Central memory CD8-positive, alpha-beta T cell (primary cell): ENCODE measurements at regions not wholly inside any gene's neighbourhood (a gene's known extent, or its start where the extent isn't known, plus 50 kb on each side); places are given as distances from the start of the nearest gene placed in this dataset.

ENCODE experiments used
- ATAC-seq: fragments of 150-1000 bp; cut with Tn5 transposase; replicated peaks from 2 replicates; pipeline ENCODE4 v1.10.0; 2022; ENCODE audit warnings: mild to moderate bottlenecking, moderate FRiP score, moderate number of reproducible peaks; ENCODE audit not compliant: poor library complexity, severe bottlenecking; ENCODE audit errors: extremely low read depth
- DNase-seq, 2 donors: peaks; one replicate each; pipeline ENCODE4 v3.0.0; 2021; ENCODE audit warnings: low spot score in 2 of 2
- H3K27ac Mint-ChIP-seq: one replicate; pipeline ENCODE4 v1.8.0; 2022; ENCODE audit warnings: low read depth, mild to moderate bottlenecking, moderate library complexity, mixed read lengths
- H3K27me3 Mint-ChIP-seq: one replicate; pipeline ENCODE4 v1.8.0; 2022; ENCODE audit warnings: mixed read lengths
- H3K36me3 Mint-ChIP-seq: one replicate; pipeline ENCODE4 v1.8.0; 2022; ENCODE audit warnings: mild to moderate bottlenecking, moderate library complexity, mixed read lengths; ENCODE audit not compliant: insufficient read depth
- H3K4me1 Mint-ChIP-seq: one replicate; pipeline ENCODE4 v1.8.0; 2022; ENCODE audit warnings: mixed read lengths
- H3K4me3 Mint-ChIP-seq: one replicate; pipeline ENCODE4 v1.8.0; 2022; ENCODE audit warnings: mild to moderate bottlenecking, moderate library complexity, mixed read lengths
- H3K9me3 Mint-ChIP-seq: one replicate; pipeline ENCODE4 v1.8.0; 2022; ENCODE audit warnings: mixed read lengths

DNA sequence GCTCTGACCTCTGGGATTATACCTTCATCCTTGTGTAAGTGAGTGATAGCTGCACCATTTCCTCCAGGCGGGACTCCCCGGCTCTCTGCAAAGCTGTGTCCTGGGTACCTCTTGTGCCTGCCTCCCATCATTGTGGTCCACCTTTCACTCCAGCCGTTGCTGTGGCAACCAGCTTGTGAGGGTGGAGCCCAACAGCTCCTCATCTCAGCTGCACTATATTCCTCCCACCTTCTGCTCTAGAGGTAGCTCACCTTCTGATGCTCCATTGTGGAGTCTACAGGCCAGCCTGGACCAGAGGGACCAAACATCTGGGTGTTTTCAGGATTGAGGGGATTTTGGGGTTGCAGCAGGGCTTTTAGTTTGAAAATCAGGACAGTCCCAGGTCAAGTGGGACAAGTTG lies 708.2 kb downstream of the UQCRFS1 start:
- Mint-ChIP-seq H3K36me3 (no peaks in the 10 kb centered on the region), H3K27me3 (no peaks in the 10 kb centered on the region), H3K4me1 (peaks cover 58% of the 10 kb centered on the region), H3K27ac (peak overlapping the region; percentile 37), H3K4me3 (no peak overlapping the region), H3K9me3 (no peaks in the 10 kb centered on the region)
- no peak for DNase-seq
- no peak for ATAC-seq

DNA sequence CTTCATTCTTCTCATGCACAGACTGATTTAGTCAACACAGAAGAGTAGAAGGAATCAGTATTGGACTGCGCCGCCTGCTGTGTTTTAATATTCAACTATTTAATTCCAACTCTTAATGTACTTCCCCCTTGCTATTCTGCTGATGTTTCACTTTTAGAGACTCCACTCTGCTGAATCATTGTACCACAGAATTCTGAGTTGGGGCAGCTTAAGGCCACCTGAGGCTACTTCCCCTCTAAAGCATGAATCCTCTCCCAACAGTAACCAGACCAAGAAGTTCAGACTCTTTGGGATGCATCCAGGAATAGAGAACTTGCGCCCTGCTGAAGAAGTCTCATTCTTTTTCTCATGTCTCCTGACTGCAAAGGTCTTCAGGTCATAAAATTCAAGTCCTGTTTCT lies 708.8 kb downstream of the UQCRFS1 start:
- ATAC-seq = no peak
- DNase-seq = no peak
- Mint-ChIP-seq H3K4me3 (no peak overlapping the region), H3K27me3 (no peaks in the 10 kb centered on the region), H3K9me3 (no peaks in the 10 kb centered on the region), H3K27ac (peak overlapping the region; percentile 37), H3K4me1 (peaks cover 59% of the 10 kb centered on the region), H3K36me3 (no peaks in the 10 kb centered on the region)

DNA sequence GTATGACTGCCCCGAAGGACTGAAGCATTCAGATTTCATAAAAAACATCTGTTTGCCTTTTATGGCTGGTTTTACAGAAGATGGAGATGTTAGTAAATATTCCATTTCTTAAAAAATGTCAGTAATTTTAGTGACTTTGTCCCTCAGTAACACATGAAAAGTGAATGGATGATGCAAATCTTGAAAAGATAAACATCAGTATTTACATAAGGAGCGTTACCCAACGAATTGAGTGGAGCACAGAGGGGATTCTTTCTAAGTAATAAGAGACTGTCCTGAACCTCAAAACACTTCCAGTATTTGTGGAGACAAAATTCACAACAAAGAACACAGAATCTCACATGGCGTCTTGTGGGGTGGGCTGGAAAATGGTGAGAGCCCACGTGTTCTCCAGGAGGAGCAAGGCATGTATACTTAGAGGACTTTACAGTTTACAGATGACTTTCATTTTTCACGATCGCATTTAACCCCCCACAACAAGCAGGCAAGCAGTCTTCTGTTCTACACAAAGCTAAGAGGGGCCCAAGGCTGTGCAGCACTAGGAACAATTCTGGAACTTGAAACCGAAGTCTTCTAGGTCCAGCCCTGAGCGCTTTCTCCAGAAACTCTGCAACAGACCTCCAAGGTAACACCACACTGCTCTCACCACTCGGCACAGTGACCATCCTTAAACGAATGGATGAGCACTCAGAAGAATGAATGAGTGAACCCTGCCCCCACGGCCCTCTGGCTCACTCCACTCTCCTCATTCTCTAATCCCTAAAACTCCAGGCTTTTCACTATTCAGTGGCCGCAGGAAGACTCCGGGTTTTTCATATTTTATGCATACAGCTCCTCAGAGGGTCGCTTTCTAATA lies 709.8 kb downstream of the UQCRFS1 start:
- ATAC-seq (no peak), DNase-seq (no peak)
- H3K27me3 Mint-ChIP-seq = no peaks in the 10 kb centered on the region
- no peak overlapping the region for H3K4me3 Mint-ChIP-seq
- H3K4me1 Mint-ChIP-seq = peaks cover 66% of the 10 kb centered on the region
- no peaks in the 10 kb centered on the region for H3K9me3 Mint-ChIP-seq
- H3K36me3 Mint-ChIP-seq = peaks cover 3% of the 10 kb centered on the region
- peak overlapping the region; percentile 38 for H3K27ac Mint-ChIP-seq

DNA sequence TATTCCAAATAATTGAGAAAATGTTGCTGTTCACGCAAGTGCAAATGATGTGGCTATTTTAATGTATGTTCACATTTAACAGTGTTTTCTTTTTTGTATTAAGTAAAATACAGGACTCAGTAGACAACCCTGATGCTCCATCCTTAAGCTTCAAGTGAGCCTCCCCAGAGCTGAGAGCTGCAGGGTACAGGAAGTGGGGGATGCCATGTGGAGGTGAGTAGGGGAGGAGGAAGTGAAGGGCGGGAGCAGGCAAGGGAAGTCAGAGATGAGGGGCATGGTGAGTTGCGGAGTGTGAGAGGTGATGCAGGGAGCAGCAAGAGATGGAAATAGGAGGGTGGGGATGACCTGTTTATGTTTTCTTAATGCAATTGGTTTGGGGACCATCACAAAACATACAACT lies 711.0 kb downstream of the UQCRFS1 start:
- H3K27me3 Mint-ChIP-seq = no peaks in the 10 kb centered on the region
- peak overlapping the region; percentile 82 for H3K4me3 Mint-ChIP-seq
- H3K36me3 Mint-ChIP-seq = peaks cover 3% of the 10 kb centered on the region
- peak; percentile 43 for ATAC-seq
- H3K27ac Mint-ChIP-seq = peak overlapping the region; percentile 88
- no peak for DNase-seq
- H3K9me3 Mint-ChIP-seq = no peaks in the 10 kb centered on the region
- H3K4me1 Mint-ChIP-seq = peaks cover 76% of the 10 kb centered on the region

DNA sequence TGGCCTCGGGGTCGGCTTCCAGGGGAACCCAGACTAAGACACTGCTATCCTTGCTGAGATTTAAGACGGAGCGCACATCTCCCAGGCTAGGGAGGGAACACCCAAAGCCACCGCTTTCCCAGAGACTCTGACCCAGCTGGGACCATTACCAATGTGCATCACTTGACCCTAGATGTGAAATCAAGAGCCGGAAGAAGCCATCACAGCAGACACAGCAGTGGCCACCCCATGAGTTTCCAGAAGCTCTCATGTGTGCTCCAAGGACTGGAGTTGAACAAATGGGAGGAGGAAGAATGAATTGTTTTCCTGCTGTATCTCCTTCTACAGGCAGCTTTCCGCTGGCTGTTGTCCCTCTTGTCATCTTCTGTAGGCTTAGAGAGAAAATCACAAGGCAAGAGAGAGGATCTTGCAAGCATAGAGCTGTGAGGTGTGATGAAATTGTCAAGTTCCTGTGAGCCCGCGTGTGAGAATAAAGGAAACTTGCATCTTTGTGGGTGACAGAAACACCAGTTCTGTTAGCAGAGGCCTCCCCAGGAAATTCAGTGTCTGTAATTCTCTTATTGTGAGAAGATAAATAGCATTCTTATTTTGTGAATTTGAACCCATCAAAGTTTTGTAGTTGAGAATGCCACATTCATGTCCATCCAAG lies 711.8 kb downstream of the UQCRFS1 start:
- Mint-ChIP-seq H3K4me3 (peak overlapping the region; percentile 82), H3K9me3 (no peaks in the 10 kb centered on the region), H3K27ac (peak overlapping the region; percentile 88), H3K27me3 (no peaks in the 10 kb centered on the region), H3K4me1 (peaks cover 71% of the 10 kb centered on the region), H3K36me3 (peaks cover 3% of the 10 kb centered on the region)
- DNase-seq (peak in 1 of 2 donors; percentile 30), ATAC-seq (peak; percentile 88)

DNA sequence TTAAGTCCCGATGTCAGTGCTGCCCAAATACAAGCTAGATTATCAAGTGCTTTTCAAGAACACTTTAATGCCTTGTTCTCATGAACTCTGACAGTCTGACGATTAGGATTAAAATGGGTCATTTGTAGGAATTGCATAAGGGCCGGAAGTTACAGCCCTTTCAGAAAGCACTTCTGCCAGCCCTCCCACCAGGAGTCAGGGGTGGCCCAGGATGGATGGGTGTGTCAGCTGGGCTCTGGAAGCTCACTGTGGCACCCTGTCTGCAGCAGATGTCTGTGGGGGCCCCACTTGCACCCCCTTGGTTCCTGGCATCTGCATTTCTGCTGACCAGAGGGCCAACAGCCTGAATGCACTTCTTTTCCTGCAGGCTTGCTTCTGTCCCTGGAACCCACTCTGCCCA lies 712.7 kb downstream of the UQCRFS1 start:
- DNase-seq (no peak), ATAC-seq (no peak)
- Mint-ChIP-seq H3K27ac (peak overlapping the region; percentile 88), H3K4me1 (peaks cover 66% of the 10 kb centered on the region), H3K9me3 (no peaks in the 10 kb centered on the region), H3K4me3 (peak overlapping the region; percentile 82), H3K36me3 (peaks cover 3% of the 10 kb centered on the region), H3K27me3 (no peaks in the 10 kb centered on the region)

DNA sequence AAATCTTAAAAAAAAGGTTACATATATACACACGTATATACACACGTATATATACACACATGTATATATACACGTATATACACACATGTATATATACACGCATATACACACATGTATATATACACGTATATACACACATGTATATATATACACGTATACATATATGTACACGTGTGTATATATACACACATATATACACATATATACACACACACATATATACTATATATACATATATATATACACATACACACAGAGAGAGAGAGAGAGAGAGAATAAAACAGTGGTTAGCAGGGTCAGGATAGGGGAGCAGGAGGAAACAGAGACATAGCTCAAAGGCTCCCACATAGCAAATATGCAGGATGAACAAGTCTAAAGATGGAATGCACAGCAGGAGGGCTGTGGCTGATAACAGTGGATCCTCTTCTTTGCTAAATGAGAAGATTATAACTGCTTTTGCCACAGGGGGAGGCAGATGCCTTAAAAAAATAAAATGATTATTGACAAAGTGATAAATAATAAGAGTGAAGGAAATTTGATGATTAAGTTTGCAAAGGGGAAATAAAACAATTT lies 714.5 kb downstream of the UQCRFS1 start:
- peaks cover 49% of the 10 kb centered on the region for H3K4me1 Mint-ChIP-seq
- no peak overlapping the region for H3K4me3 Mint-ChIP-seq
- H3K9me3 Mint-ChIP-seq = no peaks in the 10 kb centered on the region
- H3K27ac Mint-ChIP-seq = peak overlapping the region; percentile 69
- no peak for ATAC-seq
- H3K27me3 Mint-ChIP-seq = no peaks in the 10 kb centered on the region
- no peak for DNase-seq
- peaks cover 3% of the 10 kb centered on the region for H3K36me3 Mint-ChIP-seq

DNA sequence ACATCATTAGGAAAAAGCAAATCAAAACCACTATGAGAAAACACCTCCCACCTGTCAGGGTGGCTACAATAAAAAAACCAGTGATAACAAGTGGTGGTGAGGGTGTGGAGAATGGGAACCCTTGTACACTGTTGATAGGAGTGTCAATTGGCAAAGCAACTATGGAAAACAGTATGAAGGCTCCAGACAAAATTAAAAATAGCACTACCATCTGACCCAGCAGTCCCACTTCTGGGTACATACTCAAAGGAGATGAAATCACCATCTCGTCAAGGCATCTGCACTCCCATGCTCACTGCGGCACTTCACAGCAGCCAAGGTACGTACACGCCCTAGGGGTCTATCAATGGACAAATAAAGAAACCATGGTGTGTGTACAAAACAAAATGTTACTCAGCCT lies 715.1 kb downstream of the UQCRFS1 start:
- H3K4me1 Mint-ChIP-seq = peaks cover 44% of the 10 kb centered on the region
- no peak for DNase-seq
- H3K4me3 Mint-ChIP-seq = no peak overlapping the region
- no peaks in the 10 kb centered on the region for H3K9me3 Mint-ChIP-seq
- no peaks in the 10 kb centered on the region for H3K27me3 Mint-ChIP-seq
- H3K36me3 Mint-ChIP-seq = peaks cover 3% of the 10 kb centered on the region
- peak overlapping the region; percentile 74 for H3K27ac Mint-ChIP-seq
- ATAC-seq = no peak

DNA sequence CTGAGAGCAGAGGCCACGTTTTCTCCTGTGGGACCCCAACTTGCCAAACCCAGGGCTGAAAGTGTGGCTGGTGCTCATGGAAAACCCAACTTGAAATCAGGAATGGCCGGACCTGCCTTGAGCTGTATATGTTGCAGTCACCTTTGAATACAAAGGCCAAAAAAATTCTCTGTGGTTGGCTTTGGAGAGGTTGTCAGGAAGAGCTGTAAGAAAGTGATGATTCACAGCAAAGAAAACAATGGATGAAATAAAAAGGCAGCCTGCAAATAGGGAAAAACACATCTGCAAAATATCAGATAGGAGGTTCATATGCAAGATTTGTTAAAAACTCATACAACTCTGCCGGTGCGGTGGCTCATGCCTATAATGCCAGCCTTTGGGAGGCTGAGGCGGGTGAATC lies 715.8 kb downstream of the UQCRFS1 start:
- Mint-ChIP-seq H3K4me3 (no peak overlapping the region), H3K36me3 (peaks cover 3% of the 10 kb centered on the region), H3K4me1 (peaks cover 40% of the 10 kb centered on the region), H3K9me3 (no peaks in the 10 kb centered on the region), H3K27ac (peak overlapping the region; percentile 74), H3K27me3 (no peaks in the 10 kb centered on the region)
- DNase-seq (no peak), ATAC-seq (no peak)

DNA sequence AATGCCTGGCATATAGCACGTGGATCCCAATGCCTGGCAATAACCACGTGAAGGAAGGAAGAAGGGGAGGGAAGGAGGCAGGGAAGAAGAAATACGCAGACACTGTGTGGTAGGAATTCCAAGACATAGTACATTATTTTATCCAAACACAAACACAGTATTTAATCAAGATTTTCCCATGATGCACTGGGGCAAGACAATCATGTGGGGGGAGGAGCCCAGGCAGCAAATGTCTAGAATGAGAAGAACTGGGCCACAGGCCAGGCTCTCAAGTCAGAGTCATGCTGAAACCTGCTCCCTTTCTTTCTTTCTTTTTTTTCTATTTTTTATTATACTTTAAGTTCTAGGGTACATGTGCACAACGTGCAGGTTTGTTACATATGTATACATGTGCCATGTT lies 717.9 kb downstream of the UQCRFS1 start:
- peaks cover 22% of the 10 kb centered on the region for H3K4me1 Mint-ChIP-seq
- no peak overlapping the region for H3K27ac Mint-ChIP-seq
- H3K36me3 Mint-ChIP-seq = peaks cover 3% of the 10 kb centered on the region
- H3K27me3 Mint-ChIP-seq = no peaks in the 10 kb centered on the region
- H3K9me3 Mint-ChIP-seq = no peaks in the 10 kb centered on the region
- DNase-seq (no peak), ATAC-seq (no peak)
- H3K4me3 Mint-ChIP-seq = no peak overlapping the region

DNA sequence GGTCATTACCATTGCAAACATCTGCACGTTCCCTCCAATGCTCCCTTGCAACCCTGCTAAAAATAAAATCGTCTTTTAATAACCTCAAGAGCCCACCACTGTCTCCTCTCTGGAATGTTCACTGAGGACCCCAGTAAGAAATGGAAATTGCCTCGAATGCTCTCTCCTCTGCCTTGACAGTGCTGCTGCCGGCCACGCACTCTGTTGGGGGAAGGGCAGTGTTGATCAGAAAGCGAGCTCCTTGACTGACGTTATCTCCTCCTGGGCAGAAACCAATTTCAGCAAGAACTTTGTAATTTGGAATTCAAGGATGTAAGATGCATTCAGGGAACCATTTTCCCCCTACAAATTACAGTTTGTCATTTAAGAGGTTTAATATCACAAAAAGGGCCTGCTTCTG lies 718.5 kb downstream of the UQCRFS1 start:
- H3K4me1 Mint-ChIP-seq = peaks cover 17% of the 10 kb centered on the region
- DNase-seq = no peak
- H3K27ac Mint-ChIP-seq = no peak overlapping the region

DNA sequence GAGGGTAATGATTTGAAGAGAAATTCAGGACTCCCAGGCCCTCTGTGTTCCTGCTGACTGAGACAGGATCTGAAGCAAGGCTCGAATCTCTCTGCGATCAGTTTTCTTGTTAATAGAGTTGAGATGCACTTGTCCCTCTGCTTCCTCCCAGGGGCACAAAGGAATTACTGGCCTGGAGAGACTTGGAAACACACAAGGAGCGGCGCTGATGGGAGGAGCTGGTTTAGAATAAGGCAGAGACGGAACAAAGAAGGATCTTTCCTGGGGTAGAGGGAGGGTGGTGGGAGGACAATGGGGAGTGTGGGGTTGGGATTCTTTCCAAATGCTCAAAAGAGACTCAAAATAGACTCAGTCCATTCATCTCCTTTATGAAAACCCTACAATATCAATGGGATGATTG lies 719.1 kb downstream of the UQCRFS1 start:
- Mint-ChIP-seq H3K36me3 (peaks cover 3% of the 10 kb centered on the region), H3K27ac (no peak overlapping the region), H3K27me3 (no peaks in the 10 kb centered on the region), H3K4me3 (no peak overlapping the region), H3K4me1 (peaks cover 17% of the 10 kb centered on the region), H3K9me3 (no peaks in the 10 kb centered on the region)
- no peak for ATAC-seq
- no peak for DNase-seq

More for the DNA sequence above, 718.5 kb downstream of the UQCRFS1 start:
- no peak for ATAC-seq
- Mint-ChIP-seq H3K27me3 (no peaks in the 10 kb centered on the region), H3K36me3 (peaks cover 3% of the 10 kb centered on the region), H3K4me3 (no peak overlapping the region), H3K9me3 (no peaks in the 10 kb centered on the region)

DNA sequence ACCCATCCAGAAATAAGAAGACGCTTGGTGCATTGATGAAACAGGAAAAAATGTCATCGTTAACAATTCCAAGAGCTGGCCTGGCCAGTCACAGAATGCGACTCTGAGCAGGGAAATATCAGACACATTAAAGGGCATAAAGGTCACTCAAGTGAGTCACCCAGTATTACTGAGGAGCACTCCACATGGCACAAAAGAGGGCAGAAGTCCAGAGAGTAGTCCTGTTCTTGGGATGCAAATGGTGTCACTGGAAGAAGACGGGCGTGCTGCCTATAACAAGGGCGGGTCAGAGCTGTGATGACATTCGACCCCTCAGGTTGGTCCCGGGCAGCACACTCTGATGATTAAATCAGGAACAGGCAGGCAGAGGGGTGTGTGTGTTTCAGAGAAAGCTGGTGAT lies 720.3 kb downstream of the UQCRFS1 start:
- DNase-seq (no peak), ATAC-seq (no peak)
- Mint-ChIP-seq H3K4me3 (no peak overlapping the region), H3K9me3 (no peaks in the 10 kb centered on the region), H3K36me3 (no peaks in the 10 kb centered on the region), H3K27me3 (no peaks in the 10 kb centered on the region), H3K27ac (no peak overlapping the region), H3K4me1 (peaks cover 13% of the 10 kb centered on the region)
